ENCODE measurements at regions not wholly inside any gene's neighbourhood (a gene's known extent, or its start where the extent isn't known, plus 50 kb on each side); places are given as distances from the start of the nearest gene placed in this dataset.
"Not testable (repeated sequence)": the region's sequence is repeated elsewhere in the genome, so short reads cannot be mapped to it uniquely, and the experiment has no call there.

DNA sequence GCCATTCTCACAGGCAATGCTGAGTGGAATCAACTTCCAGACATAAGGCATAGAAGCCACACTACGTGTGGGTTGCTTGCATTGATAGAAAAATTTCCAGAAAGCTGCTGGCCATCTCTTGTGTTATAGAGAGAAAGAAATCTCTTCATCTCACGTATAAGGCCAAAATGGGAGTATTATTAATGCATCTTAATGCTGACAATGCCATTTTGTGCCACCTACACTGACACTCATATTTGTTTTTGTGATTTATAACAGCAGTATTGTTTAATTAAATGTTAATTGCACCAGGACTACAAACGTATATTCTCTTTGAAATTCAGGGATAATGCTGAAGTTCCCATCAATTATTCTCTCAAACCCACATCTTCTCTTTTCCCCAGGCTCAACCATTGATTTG is 56.1 kb upstream of the TMEM132D start:
- DNase-seq (ENCODE audit: insufficient read length, low spot score) (no peak), FAIRE-seq (no peak)

DNA sequence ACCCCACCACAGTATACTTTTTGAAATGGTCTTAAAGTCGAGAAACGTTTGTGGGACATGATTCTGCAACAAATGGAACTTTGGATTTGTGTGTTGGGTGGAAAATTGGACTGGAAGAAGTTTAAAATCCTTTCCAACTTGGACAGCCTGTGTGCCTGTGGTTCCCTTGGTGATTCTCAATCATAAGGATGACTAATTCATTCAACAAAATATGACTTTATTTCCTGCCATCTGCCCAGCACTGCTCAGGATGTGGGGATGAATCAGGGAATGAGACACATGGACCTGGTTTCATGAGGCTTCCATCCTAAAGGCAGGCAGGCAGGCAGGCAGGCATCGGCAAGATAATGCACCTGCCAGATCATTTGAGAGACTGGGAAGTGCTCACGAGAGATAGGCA is 57.3 kb upstream of the TMEM132D start:
- no peak for DNase-seq (ENCODE audit: insufficient read length, low spot score)
- FAIRE-seq: no peak

DNA sequence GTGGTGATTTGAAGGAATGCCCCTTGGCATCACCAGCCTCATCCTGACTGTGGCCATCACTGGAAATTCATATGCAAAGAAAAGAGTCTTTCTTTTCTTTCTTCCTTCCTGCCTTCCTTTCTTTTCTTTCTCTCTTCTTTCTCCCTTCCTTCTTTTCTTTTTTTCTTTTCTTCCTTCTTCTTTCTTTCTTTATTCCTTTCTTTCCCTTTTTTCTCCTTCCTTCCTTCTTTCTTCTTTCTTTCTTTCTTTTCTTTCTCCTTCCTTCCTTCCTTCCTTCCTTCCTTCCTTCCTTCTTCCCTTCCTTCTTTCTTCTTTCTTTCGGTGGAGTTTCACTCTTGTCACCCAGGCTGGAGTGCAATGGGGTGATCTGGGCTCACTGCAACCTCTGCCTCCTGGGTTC is 58.0 kb upstream of the TMEM132D start:
- FAIRE-seq: no peak

DNA sequence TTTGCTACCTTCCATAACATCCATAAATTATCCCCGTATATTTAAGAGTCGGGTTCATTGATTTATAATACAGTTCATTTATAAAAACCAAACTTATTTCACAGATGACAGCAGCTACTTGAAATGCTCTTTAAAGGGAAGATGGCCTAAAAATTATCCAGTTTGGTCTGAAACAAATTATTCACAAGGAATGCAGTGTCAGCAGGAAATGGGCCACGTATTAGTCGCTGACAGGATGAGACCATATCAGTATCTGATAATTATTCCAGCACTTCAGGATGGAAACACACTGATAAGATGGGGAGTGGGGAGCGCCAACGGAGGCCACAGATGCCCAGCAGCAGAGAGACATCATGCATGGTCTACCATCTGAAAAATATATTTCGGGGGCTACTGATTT is 60.5 kb upstream of the TMEM132D start:
- no peak for FAIRE-seq

More for the DNA sequence above, 58.0 kb upstream of the TMEM132D start:
- DNase-seq (ENCODE audit: insufficient read length, low spot score): no peak

DNA sequence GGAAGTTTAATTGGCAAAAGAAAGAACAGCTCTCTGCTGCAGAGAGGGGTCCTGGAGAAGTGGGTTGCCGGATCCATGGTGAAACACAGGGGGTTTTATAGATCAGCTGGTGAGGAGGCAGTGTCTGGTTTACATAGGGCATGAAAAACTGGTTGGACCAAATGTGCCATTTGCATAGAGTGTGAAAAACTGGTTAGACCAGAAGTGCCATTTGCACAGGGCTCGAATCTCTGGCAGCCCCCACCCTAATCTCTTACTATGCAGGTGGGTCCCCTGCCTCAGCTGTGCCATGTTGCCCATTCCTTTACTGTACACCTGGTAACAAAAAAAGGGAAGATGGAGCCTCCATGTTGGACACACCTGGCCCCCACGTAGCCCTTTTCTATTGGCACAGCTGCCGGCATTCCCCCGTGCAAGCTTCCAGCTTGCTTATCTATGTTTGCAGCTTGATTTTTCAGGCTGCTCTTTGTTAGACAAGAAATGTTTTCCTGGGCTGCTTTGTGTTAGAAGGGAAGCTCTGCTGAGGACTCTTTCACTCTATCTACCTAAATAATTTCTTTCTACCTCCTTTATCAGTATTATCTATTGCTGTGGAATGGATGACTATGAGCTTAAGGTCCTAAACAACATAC is 61.1 kb upstream of the TMEM132D start:
- DNase-seq (ENCODE audit: insufficient read length, low spot score) (no peak), FAIRE-seq (no peak)

More for the DNA sequence above, 60.5 kb upstream of the TMEM132D start:
- DNase-seq (ENCODE audit: insufficient read length, low spot score): no peak

DNA sequence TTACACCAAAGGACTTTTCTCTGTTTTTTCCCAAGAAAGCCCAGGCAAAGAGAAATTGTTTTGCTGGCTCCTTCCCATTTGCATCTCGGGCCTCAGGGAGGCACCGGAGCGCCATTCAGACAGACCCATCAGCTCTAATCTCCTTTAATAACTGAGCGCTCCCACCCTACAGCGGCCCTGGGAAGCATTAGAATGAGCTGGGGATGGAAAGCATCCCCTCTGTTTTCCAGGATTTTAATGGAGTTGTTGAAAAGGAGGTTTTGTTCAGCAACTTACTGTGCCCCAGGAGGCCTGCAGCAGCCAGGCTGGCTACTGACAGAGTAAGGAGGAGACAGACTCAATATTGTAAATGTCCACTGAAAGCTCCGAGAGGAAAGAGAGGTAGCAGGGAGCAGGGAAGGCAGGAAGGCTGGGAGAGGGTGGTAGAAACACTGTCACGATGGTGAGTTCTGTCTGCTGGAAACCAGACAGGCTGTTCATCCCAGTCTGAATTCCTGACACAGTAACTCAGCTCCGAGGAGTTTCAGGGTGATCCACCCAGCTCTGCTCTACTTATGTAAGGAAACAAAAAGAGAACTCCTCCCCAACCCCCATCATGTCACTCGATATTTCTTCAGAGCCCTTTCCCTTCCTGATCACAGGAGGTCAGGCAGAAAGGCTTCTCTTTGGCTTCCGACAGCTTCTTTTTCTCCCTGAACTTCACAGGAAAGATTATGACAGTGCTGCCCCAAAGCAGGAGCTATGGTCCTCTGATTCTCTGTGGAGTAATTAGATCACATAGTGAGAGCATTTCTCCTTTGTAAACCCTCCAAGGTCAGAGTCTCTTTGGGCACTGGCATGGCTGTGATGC is 62.5 kb upstream of the TMEM132D start:
- no peak for DNase-seq (ENCODE audit: insufficient read length, low spot score)
- no peak for FAIRE-seq

DNA sequence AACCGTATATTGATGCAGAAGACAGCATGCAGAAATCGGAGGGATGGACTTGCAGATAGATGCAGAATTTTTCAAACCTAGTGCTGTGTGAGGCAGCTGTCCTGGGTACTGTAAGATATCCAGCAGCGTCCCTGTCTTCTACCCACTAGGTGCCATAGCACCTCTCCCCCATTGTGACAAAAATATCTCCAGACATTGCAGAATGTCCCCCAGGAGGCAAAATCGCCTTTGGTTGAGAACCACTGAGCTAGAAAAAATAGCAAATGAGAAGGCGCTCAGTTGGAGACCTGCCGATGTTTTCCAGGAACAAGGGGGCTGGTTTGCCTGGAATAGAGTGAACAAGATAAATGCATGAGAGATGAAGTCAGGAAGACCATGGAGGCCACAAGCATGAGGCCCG is 67.9 kb upstream of the TMEM132D start:
- FAIRE-seq (no peak), DNase-seq (ENCODE audit: insufficient read length, low spot score) (no peak)

DNA sequence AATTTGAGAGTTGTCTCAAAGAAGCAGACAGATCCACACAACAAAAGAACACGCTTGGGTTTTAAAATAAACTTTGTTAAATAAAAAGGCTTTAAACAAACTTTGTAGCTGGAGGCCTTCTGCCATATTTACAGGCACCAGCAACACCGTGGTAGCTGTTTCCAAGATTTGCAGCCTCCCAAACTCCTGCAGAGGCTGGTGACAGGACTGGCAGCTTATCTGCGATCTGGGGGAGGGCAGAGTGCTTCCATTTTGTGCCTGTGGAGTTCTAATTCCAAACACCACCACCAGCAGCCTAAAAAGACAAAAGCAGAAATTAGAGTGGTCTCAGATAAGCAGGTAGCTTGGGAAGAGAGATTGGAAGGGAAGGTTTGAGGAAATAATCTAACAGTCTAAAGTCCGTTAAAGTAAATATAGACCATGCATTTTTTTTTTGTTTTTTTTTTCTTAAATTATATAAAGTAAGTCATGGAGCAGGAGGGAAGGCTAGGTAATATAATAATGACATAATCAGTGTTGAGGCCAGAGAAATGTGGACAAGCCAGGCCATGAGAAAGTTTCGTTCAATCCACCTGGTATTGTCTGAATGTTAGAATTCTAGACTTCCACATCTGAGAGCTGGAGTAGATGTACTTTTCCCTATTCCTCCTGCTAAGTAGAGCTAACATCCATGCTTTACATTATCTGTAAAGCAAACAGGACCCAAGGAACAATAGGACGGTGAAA is 69.6 kb upstream of the TMEM132D start:
- DNase-seq (ENCODE audit: insufficient read length, low spot score) (no peak), FAIRE-seq (no peak)

DNA sequence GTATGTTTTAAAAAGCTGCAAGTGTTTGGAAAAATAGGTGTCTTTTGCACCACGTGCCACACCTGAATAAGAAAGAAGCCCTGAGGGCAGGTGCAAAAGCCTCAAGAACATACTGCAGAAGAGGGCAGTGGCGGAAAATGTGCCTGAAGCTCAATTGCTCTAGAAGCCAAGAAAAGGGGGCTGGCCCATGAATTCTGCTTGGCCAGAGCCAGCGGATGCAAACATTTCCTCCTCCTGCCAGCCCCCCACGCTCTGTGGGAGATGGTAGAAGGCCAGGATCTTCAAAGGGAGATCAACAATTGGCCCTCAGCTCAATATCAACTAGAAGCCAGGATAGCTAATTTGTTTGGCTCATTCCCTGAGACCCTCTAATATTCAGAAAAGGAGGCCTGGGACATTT is 80.3 kb upstream of the TMEM132D start:
- FAIRE-seq: no peak
- DNase-seq (ENCODE audit: insufficient read length, low spot score): no peak

DNA sequence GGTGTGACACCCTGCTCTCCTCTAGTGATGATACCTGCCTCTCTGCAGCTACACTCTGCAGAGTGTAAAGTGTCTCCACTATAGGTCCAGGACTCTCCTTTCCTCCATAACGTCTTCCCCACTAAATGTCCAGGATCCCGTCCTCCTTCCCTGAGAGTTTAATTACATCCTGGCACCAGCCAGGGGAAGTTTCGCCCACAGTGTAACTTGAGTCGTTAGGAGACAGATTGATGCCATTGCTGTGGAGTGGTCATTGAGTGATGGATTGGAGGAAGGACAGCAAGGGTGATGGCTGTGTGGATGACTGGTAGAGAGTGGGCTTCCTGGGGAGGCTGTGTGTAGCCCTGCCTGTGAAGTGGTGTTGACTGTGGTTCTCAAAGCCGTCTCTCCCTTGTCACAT is 84.0 kb upstream of the TMEM132D start:
- FAIRE-seq (no peak), DNase-seq (ENCODE audit: insufficient read length, low spot score) (no peak)

DNA sequence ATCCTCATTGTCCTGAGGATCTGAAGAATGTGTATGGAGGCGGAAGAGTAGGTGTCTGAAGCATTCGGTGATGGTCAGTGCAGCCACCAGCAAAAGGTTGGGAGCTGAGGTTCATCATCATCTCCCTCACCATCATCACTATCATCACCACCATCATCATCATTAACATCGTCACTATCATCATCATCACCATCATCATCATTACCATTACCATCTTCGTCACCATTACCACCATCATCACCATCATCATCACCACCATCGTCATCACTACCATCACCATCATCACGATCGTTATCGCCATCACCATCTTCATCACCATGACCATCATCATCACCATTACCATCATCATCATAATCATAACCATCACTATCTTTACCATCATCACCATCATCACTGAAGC is 90.8 kb upstream of the TMEM132D start:
- DNase-seq (ENCODE audit: insufficient read length, low spot score): no peak
- FAIRE-seq: no peak

DNA sequence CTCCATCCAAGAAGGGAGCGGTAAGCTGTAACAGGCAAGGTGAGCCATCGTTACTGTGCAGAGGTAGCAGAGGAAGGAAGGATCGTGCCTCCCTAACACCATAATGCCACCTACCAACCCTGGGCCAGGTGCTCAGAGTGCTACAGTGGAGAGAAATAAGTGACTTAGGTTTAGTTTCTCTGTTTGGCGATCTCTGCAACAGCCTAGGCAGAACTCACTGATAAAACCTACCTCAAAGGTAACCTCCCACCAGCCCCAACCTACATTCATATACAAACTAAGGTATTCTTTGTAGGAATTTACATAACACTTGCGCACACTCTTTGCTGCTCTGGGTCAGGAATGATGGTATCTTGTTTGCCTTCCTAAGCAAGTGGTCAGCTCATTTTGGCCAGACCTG is 93.4 kb upstream of the TMEM132D start:
- DNase-seq (ENCODE audit: insufficient read length, low spot score) (no peak), FAIRE-seq (no peak)

DNA sequence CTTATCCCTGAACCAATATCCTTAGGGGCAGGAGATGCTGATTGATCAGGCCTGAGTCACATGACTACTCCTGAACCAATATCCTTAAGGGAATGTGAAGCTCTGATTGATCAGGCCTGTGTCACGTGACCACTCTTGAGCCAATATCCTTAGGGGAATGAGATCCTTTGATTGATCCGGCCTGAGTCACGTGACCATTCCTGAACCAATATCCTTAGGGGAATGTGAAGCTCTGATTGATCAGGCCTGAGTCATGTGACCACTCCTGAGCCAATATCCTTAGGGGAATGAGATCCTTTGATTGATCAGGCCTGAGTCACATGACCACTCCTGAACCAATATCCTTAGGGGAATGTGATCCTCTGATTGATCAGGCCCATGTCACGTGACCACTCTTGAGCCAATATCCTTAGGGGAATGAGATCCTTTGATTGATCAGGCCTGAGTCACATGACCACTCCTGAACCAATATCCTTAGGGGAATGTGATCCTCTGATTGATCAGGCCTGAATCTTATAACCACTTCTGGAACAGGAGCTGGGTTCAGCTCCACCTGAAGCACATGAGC is 100.6 kb upstream of the TMEM132D start:
- not testable (repeated sequence) for FAIRE-seq; DNase-seq (ENCODE audit: insufficient read length, low spot score)

DNA sequence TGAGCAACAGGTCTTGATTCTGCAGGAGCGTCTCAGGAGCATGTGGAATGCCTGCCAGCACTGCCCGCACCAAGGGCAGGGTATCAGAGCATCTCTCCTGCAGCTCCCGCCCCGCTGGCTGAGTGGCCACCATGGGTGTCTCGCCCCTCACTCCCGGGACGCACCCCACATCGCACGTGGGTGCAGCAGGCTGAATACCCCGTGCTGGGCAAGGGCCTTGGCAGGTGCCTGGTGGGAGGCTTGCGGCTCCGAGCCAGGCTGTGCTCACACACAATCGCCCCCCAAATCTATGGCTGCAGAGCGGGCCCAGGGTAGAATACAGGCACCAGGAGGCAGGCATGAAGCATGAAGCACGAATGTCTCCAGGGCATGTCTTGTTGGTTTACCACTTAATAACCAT is 103.9 kb upstream of the TMEM132D start:
- FAIRE-seq: no peak

DNA sequence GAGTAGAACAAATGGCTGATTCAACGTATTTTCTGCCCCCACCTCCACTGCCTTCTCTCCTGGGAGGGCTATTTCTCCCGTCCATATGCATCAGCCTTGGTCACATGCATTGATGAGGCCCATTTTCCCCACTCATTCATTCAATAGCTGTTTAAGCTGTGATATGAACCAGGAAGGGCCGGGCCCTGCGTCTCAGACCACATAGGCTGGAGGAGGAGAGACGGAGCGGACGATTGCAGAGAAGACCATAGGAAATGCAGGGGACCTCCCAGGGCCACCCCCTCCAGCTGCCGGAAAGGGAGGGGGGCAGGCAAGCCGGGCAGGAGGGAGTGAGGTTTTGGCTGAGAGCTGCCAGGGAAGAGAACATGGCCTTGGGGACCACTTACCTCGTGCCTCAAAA is 104.4 kb upstream of the TMEM132D start:
- DNase-seq (ENCODE audit: insufficient read length, low spot score) (no peak), FAIRE-seq (no peak)

More for the DNA sequence above, 103.9 kb upstream of the TMEM132D start:
- DNase-seq (ENCODE audit: insufficient read length, low spot score): no peak

DNA sequence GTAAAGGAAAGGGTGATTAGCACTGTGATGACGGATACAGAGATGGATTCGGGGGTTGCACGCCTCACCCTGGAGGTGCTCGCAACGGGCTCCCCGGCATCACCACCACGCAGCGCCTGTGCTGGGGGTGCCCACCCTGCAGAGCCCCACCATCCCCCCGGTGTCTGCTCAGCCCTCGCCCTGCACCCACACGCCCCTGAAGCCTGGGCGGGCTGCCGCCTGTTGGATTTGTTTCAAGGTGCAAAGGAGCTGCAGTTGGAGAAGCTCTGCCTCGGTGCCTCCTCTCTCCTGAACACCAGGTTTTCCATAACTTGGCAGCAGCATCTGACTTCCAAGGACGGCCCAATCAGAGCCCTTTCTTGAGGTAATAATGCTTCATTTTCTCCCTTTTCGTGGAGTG is 106.1 kb upstream of the TMEM132D start:
- FAIRE-seq (no peak), DNase-seq (ENCODE audit: insufficient read length, low spot score) (no peak)

DNA sequence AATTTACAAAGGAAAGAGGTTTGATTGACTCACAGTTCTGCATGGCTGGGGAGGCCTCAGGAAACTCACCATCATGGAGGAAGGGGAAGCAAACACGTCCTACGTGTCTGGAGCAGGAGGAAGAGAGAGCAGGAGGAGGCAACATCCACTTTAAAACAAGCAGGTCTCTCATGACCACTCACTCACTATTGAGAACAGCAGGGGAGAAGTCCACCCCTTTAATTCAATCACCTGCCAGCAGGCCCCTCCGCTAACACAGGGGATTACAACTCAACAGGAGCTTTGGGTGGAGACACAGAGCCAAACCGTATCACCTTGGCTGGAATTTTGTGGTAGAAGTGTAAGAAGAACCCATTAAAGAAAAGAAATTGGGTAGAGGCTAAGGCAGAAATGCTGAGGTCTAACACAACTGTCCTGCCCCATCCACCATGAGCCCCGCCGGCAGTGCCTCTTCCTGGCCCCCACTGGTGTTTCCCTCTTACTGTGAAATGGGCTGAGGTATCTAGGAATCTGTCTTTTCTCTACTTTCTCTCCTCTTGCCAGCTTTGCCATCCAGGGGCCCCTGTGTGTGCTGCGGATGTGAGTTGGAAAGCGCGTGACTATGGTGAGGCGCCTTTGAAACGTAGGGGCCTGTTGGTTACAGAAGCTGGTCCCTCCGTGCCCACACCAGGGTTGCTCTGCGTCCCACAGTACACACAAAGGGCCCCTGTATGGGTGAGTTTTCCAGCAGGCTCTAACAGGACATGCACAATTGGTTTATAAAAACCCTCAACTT is 108.0 kb upstream of the TMEM132D start:
- DNase-seq (ENCODE audit: insufficient read length, low spot score) (no peak), FAIRE-seq (no peak)

DNA sequence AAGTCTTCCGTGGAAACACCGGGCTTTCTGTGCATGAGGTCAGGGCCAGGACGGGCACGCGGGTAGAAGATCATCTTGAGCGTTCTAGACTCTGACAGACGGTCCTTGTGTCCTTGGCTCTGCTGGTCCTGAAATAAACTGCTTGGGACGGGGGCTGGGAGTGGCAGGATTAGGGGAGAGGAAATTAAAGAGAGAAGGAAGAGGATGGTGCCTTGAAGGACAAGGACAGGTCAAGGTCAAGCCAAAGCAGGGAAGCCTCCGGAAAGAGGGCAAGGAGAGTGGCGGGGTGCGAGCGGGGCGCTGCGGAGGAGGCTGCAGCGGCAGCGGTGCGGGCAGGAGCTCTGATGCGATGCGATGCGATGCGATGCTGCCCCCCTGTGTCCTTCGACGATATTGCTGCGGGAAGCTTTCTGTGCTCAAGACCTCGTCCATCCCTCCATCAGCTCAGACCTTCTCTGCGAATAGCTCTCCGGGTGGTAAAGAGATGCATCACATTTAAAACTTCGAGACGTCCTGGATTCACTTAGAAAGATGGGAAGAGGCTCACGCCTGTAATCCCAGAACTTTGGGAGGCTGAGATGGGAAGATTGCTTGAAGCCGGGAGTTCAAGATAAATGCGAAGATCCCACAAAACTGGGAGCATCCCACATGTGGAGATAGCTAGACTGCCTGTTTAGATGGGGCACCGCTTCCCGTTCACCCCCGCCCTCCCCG is 110.1 kb upstream of the TMEM132D start:
- DNase-seq (ENCODE audit: insufficient read length, low spot score): peak; percentile 68
- FAIRE-seq: no peak

DNA sequence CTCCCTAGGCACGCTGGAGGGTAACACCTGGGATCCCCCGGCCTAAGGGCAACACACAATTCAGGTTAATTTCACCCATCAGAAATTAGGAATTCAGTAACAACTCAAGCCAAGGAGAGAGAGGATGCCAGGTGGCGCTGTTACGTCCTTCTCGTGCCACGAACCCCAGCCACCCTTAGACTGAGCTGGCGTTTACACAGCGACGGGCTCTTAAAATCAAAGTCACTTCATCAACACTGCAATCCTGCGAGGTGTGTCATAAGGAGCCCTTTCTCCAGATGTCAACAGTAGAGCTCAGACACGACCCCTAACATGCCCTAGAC is 110.6 kb upstream of the TMEM132D start:
- no peak for DNase-seq (ENCODE audit: insufficient read length, low spot score)
- FAIRE-seq: no peak

DNA sequence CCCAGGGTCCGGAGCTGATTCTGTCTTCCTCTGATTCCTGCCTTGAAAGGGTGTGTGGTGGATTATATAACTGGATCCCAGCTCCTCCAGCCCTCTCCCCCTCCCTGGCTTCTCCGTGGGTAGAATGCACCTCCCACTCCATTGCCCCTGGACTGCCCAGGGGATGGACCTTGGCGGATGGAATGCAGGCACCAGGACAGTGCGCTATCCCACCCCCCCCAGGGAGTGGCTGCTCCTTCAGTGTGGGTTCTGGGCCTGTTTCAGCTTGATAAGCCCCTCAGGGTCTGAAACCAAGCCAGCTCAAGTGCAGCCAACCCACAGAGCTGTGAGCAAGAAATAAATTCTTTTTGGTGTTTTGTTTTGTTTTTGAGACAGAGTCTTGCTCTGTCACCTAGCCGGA is 112.4 kb upstream of the TMEM132D start:
- FAIRE-seq (no peak), DNase-seq (ENCODE audit: insufficient read length, low spot score) (no peak)

Data from GM19239 (cell line).